SU-DHL-6 (cell line): ENCODE measurements at regions not wholly inside any gene's neighbourhood (a gene's known extent, or its start where the extent isn't known, plus 50 kb on each side); places are given as distances from the start of the nearest gene placed in this dataset.

Source experiments
- H2AFZ ChIP-seq: fragments of 200-600 bp; sonication (generic); 2 replicates; pipeline ENCODE4 v1.6.1; 2014; ENCODE audit warnings: low read depth, mild to moderate bottlenecking, moderate library complexity, mixed read lengths, antibody characterized with exemption, low read length; ENCODE audit not compliant: severe bottlenecking
- H3F3A ChIP-seq: fragments of 200-600 bp; shearing (Covaris generic); 2 replicates; pipeline ENCODE4 v1.6.0; 2016; ENCODE audit warnings: antibody characterized with exemption, mild to moderate bottlenecking; ENCODE audit not compliant: insufficient read depth
- H3K27ac ChIP-seq: fragments of 200-600 bp; sonication (generic); 2 replicates; pipeline ENCODE4 v1.5.1; 2016; ENCODE audit warnings: low read depth, mild to moderate bottlenecking, low read length, moderate library complexity, mixed read lengths
- H3K27me3 ChIP-seq: fragments of 200-600 bp; sonication (generic), shearing (Covaris generic); 2 replicates; pipeline ENCODE4 v1.6.0; 2014; ENCODE audit warnings: mild to moderate bottlenecking, low read length
- H3K36me3 ChIP-seq: fragments of 200-600 bp; sonication (generic); 2 replicates; pipeline ENCODE4 v1.6.1; 2014; ENCODE audit warnings: mild to moderate bottlenecking, low read length, mixed read lengths
- H3K4me2 ChIP-seq: fragments of 300-600, 200-600 bp; shearing (Covaris generic), sonication (generic); 2 replicates; pipeline ENCODE4 v1.6.0; 2014; ENCODE audit warnings: low read length, low read depth, mild to moderate bottlenecking; ENCODE audit not compliant: poor library complexity, severe bottlenecking
- H3K4me3 ChIP-seq: fragments of 200-600 bp; sonication (generic); 2 replicates; pipeline ENCODE4 v1.5.1; 2014; ENCODE audit warnings: antibody characterized with exemption, low read length, mild to moderate bottlenecking, mixed read lengths; ENCODE audit not compliant: insufficient read depth, poor library complexity, severe bottlenecking
- H3K79me2 ChIP-seq: fragments of 200-600 bp; sonication (generic); 2 replicates; pipeline ENCODE4 v1.6.1; 2014; ENCODE audit warnings: mild to moderate bottlenecking, low read length, moderate library complexity; ENCODE audit not compliant: insufficient read depth
- H3K9ac ChIP-seq: fragments of 200-600 bp; sonication (generic); 2 replicates; pipeline ENCODE4 v1.7.0; 2014; ENCODE audit warnings: mild to moderate bottlenecking, low read length
- H3K9me2 ChIP-seq: fragments of 200-600 bp; sonication (generic); replicated peaks from 2 replicates; pipeline ENCODE4 v1.6.1; 2014; ENCODE audit warnings: low read length; ENCODE audit not compliant: insufficient read depth
- H3K9me3 ChIP-seq: fragments of 200-600 bp; sonication (generic); 2 replicates; pipeline ENCODE4 v1.6.1; 2014; ENCODE audit warnings: low read length, mixed read lengths; ENCODE audit not compliant: insufficient read depth
- H4K20me1 ChIP-seq: fragments of 200-600 bp; sonication (generic); 2 replicates; pipeline ENCODE4 v1.6.1; 2014; ENCODE audit warnings: low read depth, mild to moderate bottlenecking, antibody characterized with exemption, low read length, moderate library complexity, mixed read lengths
- EZH2phosphoT487 ChIP-seq: fragments of 200-600 bp; sonication (generic), shearing (Covaris generic); conservative IDR thresholded peaks from 2 replicates; pipeline ENCODE4 v1.6.1; 2018; ENCODE audit warnings: mild to moderate bottlenecking, antibody characterized with exemption, low read length, moderate library complexity, mixed read lengths
- TF ChIP-seq, protein P1 (sequence below): fragments of 200-600 bp; sonication (generic); IDR thresholded peaks from one replicate; pipeline ENCODE4 v1.5.1; 2017; ENCODE audit warnings: antibody characterized with exemption, mild to moderate bottlenecking, low read length, moderate library complexity; ENCODE audit not compliant: insufficient read depth, poor library complexity, severe bottlenecking

- Histone ChIP-seq H3K9me3 (no peaks in the 10 kb centered on the region), H3K79me2 (no peaks in the 10 kb centered on the region), H3K9ac (no peak overlapping the region), H3K36me3 (no peaks in the 10 kb centered on the region), H3K4me2 (no peak overlapping the region), H3K27ac (no peak overlapping the region), H3K9me2 (no peaks in the 10 kb centered on the region), H3F3A (no peaks in the 10 kb centered on the region), H3K27me3 (no peaks in the 10 kb centered on the region), H4K20me1 (no peaks in the 10 kb centered on the region), H2AFZ (no peak overlapping the region), H3K4me3 (no peak overlapping the region)
- TF ChIP-seq EZH2phosphoT487, result no peak
Measured at GRCh38 chr5:126017096-126017495, 406.1 kb upstream of the GRAMD2B start.

- Histone ChIP-seq H3K4me3 (no peak overlapping the region), H3K4me2 (no peak overlapping the region), H3K9ac (no peak overlapping the region), H3K9me2 (no peaks in the 10 kb centered on the region), H3K27me3 (no peaks in the 10 kb centered on the region), H4K20me1 (no peaks in the 10 kb centered on the region), H3K9me3 (no peaks in the 10 kb centered on the region), H3F3A (no peaks in the 10 kb centered on the region), H2AFZ (no peak overlapping the region), H3K79me2 (no peaks in the 10 kb centered on the region), H3K36me3 (no peaks in the 10 kb centered on the region), H3K27ac (no peak overlapping the region)
- TF ChIP-seq, protein P1, sequence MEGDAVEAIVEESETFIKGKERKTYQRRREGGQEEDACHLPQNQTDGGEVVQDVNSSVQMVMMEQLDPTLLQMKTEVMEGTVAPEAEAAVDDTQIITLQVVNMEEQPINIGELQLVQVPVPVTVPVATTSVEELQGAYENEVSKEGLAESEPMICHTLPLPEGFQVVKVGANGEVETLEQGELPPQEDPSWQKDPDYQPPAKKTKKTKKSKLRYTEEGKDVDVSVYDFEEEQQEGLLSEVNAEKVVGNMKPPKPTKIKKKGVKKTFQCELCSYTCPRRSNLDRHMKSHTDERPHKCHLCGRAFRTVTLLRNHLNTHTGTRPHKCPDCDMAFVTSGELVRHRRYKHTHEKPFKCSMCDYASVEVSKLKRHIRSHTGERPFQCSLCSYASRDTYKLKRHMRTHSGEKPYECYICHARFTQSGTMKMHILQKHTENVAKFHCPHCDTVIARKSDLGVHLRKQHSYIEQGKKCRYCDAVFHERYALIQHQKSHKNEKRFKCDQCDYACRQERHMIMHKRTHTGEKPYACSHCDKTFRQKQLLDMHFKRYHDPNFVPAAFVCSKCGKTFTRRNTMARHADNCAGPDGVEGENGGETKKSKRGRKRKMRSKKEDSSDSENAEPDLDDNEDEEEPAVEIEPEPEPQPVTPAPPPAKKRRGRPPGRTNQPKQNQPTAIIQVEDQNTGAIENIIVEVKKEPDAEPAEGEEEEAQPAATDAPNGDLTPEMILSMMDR, result no peak
- TF ChIP-seq EZH2phosphoT487, result no peak
Measured at GRCh38 chr5:126020770-126021169, 402.4 kb upstream of the GRAMD2B start.

GRCh38 chr5:126023994-126024441 is 399.2 kb upstream of the GRAMD2B start:
- H3K9ac ChIP-seq, result no peak overlapping the region
- no peaks in the 10 kb centered on the region for H3F3A ChIP-seq
- no peaks in the 10 kb centered on the region for H3K27me3 ChIP-seq
- H2AFZ ChIP-seq, result no peak overlapping the region
- no peaks in the 10 kb centered on the region for H3K79me2 ChIP-seq
- no peak overlapping the region for H3K4me3 ChIP-seq
- no peak overlapping the region for H3K4me2 ChIP-seq
- no peaks in the 10 kb centered on the region for H3K9me3 ChIP-seq
- no peaks in the 10 kb centered on the region for H3K36me3 ChIP-seq
- no peak for TF ChIP-seq EZH2phosphoT487
- TF ChIP-seq, protein P1, result no peak
- no peaks in the 10 kb centered on the region for H3K9me2 ChIP-seq
- no peaks in the 10 kb centered on the region for H4K20me1 ChIP-seq
- H3K27ac ChIP-seq, result no peak overlapping the region

DNA sequence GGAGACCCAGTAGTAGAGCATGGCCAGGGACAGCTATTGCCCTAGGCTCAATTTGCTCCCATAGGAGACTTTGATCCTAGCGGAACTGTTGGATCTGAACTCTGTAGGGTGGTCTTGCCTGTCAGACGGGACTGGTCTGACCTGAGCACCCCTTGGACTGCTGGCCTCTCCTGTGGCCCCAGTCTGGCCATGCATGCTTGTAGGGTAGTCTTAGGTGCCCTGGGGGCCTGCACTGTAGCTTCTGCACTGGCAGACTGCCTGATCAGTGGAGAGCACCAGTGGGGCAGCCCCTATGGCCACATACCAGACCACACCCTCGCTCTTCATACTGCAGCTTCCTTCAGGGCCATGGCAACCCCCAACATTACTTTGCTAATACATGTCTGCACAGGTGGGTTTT is 396.1 kb upstream of the GRAMD2B start:
- Histone ChIP-seq H3K4me3 (no peak overlapping the region), H3K36me3 (no peaks in the 10 kb centered on the region)

More for the DNA sequence above, 396.1 kb upstream of the GRAMD2B start:
- Histone ChIP-seq H3K4me2 (no peak overlapping the region), H3K27me3 (no peaks in the 10 kb centered on the region), H3K9me3 (no peaks in the 10 kb centered on the region), H3K9me2 (no peaks in the 10 kb centered on the region), H3K79me2 (no peaks in the 10 kb centered on the region), H2AFZ (no peak overlapping the region), H3K27ac (no peak overlapping the region), H4K20me1 (no peaks in the 10 kb centered on the region), H3K9ac (no peak overlapping the region), H3F3A (no peaks in the 10 kb centered on the region)
- TF ChIP-seq, protein P1, result no peak
- TF ChIP-seq EZH2phosphoT487, result no peak
